IMR-90 (cell line): ENCODE measurements at regions not wholly inside any gene's neighbourhood (a gene's known extent, or its start where the extent isn't known, plus 50 kb on each side); places are given as distances from the start of the nearest gene placed in this dataset.

ENCODE experiments used
- ATAC-seq: fragments of 200-7000 bp; cut with Tn5 transposase; 2 replicates; pipeline ENCODE4 v1.9.1; 2020; ENCODE audit warnings: low read depth, mild to moderate bottlenecking, moderate library complexity
- BruUV-seq: library from RNA; stranded (reverse); fragments of 400-500 nt; replicated peaks from 2 replicates; lab custom pipeline; 2021; lab: Mats Ljungman, UMichigan
- CTCF ChIA-PET: fragments of 300-600 bp; formaldehyde crosslinking; extraction: SDS; loops from one replicate; lab custom pipeline; 2021; ENCODE audit warnings: antibody characterized with exemption; lab: Yijun Ruan, JAX
- POLR2A ChIA-PET: fragments of 300-600 bp; sonication (Branson Sonifier 250); formaldehyde crosslinking; loops from one replicate; lab custom pipeline; 2022; ENCODE audit warnings: antibody characterized with exemption; ENCODE audit not compliant: unreplicated experiment; lab: Charles Lee
- DNase-seq: peaks from one replicate; pipeline ENCODE4 v3.0.0; 2013
- H2AFZ ChIP-seq: replicated peaks from 2 replicates; pipeline ENCODE3; 2013; ENCODE audit warnings: low read length, mild to moderate bottlenecking; ENCODE audit not compliant: poor library complexity
- H2AK5ac ChIP-seq: 2 replicates; pipeline ENCODE4 v1.6.1; 2013; ENCODE audit warnings: low read depth, low read length, inconsistent platforms
- H2AK9ac ChIP-seq: replicated peaks from 2 replicates; pipeline ENCODE3; 2013; ENCODE audit warnings: mild to moderate bottlenecking, low read depth, low read length, moderate library complexity; ENCODE audit not compliant: poor library complexity
- H2BK120ac ChIP-seq: 2 replicates; pipeline ENCODE4 v1.6.1; 2013; ENCODE audit warnings: low read depth, low read length, inconsistent platforms
- H2BK15ac ChIP-seq: 3 replicates; pipeline ENCODE4 v1.6.1; 2013; ENCODE audit warnings: low read depth, low read length, inconsistent platforms
- H2BK20ac ChIP-seq: 2 replicates; pipeline ENCODE4 v1.6.1; 2013; ENCODE audit warnings: low read depth, mild to moderate bottlenecking, inconsistent platforms, low read length, moderate library complexity
- H2BK5ac ChIP-seq: 2 replicates; pipeline ENCODE4 v1.6.1; 2013; ENCODE audit warnings: mild to moderate bottlenecking, low read depth, low read length, inconsistent platforms; ENCODE audit not compliant: poor library complexity, severe bottlenecking
- H3K14ac ChIP-seq: replicated peaks from 2 replicates; pipeline ENCODE4 v1.6.1; 2013; ENCODE audit warnings: low read depth, low read length, inconsistent platforms
- H3K18ac ChIP-seq: 2 replicates; pipeline ENCODE4 v1.6.1; 2013; ENCODE audit warnings: low read depth, low read length, control low read depth
- H3K23ac ChIP-seq: 2 replicates; pipeline ENCODE4 v1.6.1; 2013; ENCODE audit warnings: low read depth, low read length, inconsistent platforms
- H3K27ac ChIP-seq: 2 replicates; pipeline ENCODE4 v1.5.1; 2013; ENCODE audit warnings: mild to moderate bottlenecking, control low read depth, low read length; ENCODE audit not compliant: insufficient read depth
- H3K27me3 ChIP-seq: 2 replicates; pipeline ENCODE4 v1.6.1; 2013; ENCODE audit warnings: low read length; ENCODE audit not compliant: control insufficient read depth, insufficient read depth
- H3K36me3 ChIP-seq: 2 replicates; pipeline ENCODE4 v1.6.1; 2013; ENCODE audit warnings: low read length, mixed read lengths; ENCODE audit not compliant: control insufficient read depth, insufficient read depth
- H3K4ac ChIP-seq: 2 replicates; pipeline ENCODE4 v1.6.1; 2013; ENCODE audit warnings: low read depth, low read length, inconsistent platforms
- H3K4me1 ChIP-seq: 2 replicates; pipeline ENCODE4 v1.6.1; 2013; ENCODE audit warnings: low read length, mixed read lengths; ENCODE audit not compliant: control insufficient read depth, insufficient read depth
- H3K4me2 ChIP-seq: 2 replicates; pipeline ENCODE4 v1.6.1; 2013; ENCODE audit warnings: low read depth, mild to moderate bottlenecking, control low read depth, low read length, moderate library complexity
- H3K4me3 ChIP-seq: 2 replicates; pipeline ENCODE4 v1.5.1; 2013; ENCODE audit warnings: low read depth, mild to moderate bottlenecking, control low read depth, low read length, moderate library complexity; ENCODE audit not compliant: insufficient read depth
- H3K56ac ChIP-seq: 2 replicates; pipeline ENCODE4 v1.6.1; 2013; ENCODE audit warnings: low read length, inconsistent platforms; ENCODE audit not compliant: insufficient read depth; ENCODE audit errors: extremely low read depth
- H3K79me1 ChIP-seq, 2 experiments: 2 replicates each; pipeline ENCODE4 v1.6.1; 2013; ENCODE audit warnings: low read length in 2 of 2, inconsistent platforms in 1 of 2, low read depth in 1 of 2
- H3K9ac ChIP-seq: 2 replicates; pipeline ENCODE4 v1.6.1; 2013; ENCODE audit warnings: low read depth, low read length, control low read depth
- H3K9me1 ChIP-seq: 2 replicates; pipeline ENCODE4 v1.6.1; 2013; ENCODE audit warnings: low read length, inconsistent platforms; ENCODE audit not compliant: insufficient read depth
- H3K9me3 ChIP-seq: 2 replicates; pipeline ENCODE4 v1.6.1; 2013; ENCODE audit warnings: low read length; ENCODE audit not compliant: control insufficient read depth, insufficient read depth
- H4K20me1 ChIP-seq: 2 replicates; pipeline ENCODE4 v1.6.1; 2013; ENCODE audit warnings: low read length, inconsistent platforms; ENCODE audit not compliant: insufficient read depth
- H4K5ac ChIP-seq: 2 replicates; pipeline ENCODE4 v1.6.1; 2013; ENCODE audit warnings: mild to moderate bottlenecking, low read depth, low read length, control low read depth
- H4K8ac ChIP-seq, 2 experiments: 2 replicates each; pipeline ENCODE4 v1.6.1; 2013; ENCODE audit warnings: low read depth in 2 of 2, low read length in 2 of 2, control low read depth in 1 of 2, inconsistent platforms in 1 of 2
- H4K91ac ChIP-seq: 2 replicates; pipeline ENCODE4 v1.6.1; 2013; ENCODE audit warnings: low read depth, low read length, inconsistent platforms; ENCODE audit not compliant: insufficient read depth
- BHLHE40 ChIP-seq: fragments of 150-350 bp; IDR thresholded peaks from 2 replicates; pipeline ENCODE4 v1.6.1; 2016; ENCODE audit warnings: mild to moderate bottlenecking, low read depth, low read length
- CHD1 ChIP-seq: IDR thresholded peaks from 2 replicates; pipeline ENCODE4 v1.6.1; 2012; ENCODE audit warnings: low read depth, low read length, improper control_type of control experiment
- CTCF ChIP-seq: conservative IDR thresholded peaks from 2 replicates; pipeline ENCODE4 v1.5.1; 2012; ENCODE audit warnings: mild to moderate bottlenecking, low read depth, low read length, improper control_type of control experiment
- ELK1 ChIP-seq: fragments of 150-350 bp; IDR thresholded peaks from 2 replicates; pipeline ENCODE4 v1.6.1; 2016; ENCODE audit warnings: low read depth, mild to moderate bottlenecking, low read length, moderate library complexity, borderline replicate concordance
- FOS ChIP-seq: fragments of 150-350 bp; IDR thresholded peaks from 2 replicates; pipeline ENCODE4 v1.6.1; 2016; ENCODE audit warnings: low read depth, low read length
- MAFK ChIP-seq: IDR thresholded peaks from 2 replicates; pipeline ENCODE4 v1.6.1; 2012; ENCODE audit warnings: low read depth, low read length, improper control_type of control experiment
- MAZ ChIP-seq: IDR thresholded peaks from 2 replicates; pipeline ENCODE4 v1.6.1; 2012; ENCODE audit warnings: low read depth, mild to moderate bottlenecking, low read length, improper control_type of control experiment, moderate library complexity, borderline replicate concordance
- MXI1 ChIP-seq: IDR thresholded peaks from 2 replicates; pipeline ENCODE4 v1.6.1; 2012; ENCODE audit warnings: low read depth, mild to moderate bottlenecking, low read length, moderate library complexity, borderline replicate concordance
- NFE2L2 ChIP-seq: fragments of 150-350 bp; IDR thresholded peaks from 2 replicates; pipeline ENCODE4 v1.6.1; 2016; ENCODE audit warnings: low read depth, mild to moderate bottlenecking, low read length
- POLR2A ChIP-seq: IDR thresholded peaks from 2 replicates; pipeline ENCODE4 v1.6.1; 2012; ENCODE audit warnings: mild to moderate bottlenecking, low read depth, low read length
- RAD21 ChIP-seq: IDR thresholded peaks from 2 replicates; pipeline ENCODE4 v1.6.1; 2012; ENCODE audit warnings: low read length, improper control_type of control experiment
- RCOR1 ChIP-seq: IDR thresholded peaks from 2 replicates; pipeline ENCODE4 v1.6.1; 2012; ENCODE audit warnings: mild to moderate bottlenecking, low read length, improper control_type of control experiment; ENCODE audit not compliant: insufficient replicate concordance
- RFX5 ChIP-seq: IDR thresholded peaks from 2 replicates; pipeline ENCODE4 v1.8.0; 2012; ENCODE audit warnings: low read depth, mild to moderate bottlenecking, low read length, moderate library complexity
- SMC3 ChIP-seq: fragments of 150-350 bp; IDR thresholded peaks from 2 replicates; pipeline ENCODE4 v1.6.1; 2016; ENCODE audit warnings: low read depth, mild to moderate bottlenecking, antibody characterized with exemption, low read length, moderate library complexity
- USF2 ChIP-seq: fragments of 150-350 bp; IDR thresholded peaks from 2 replicates; pipeline ENCODE4 v1.6.1; 2017; ENCODE audit warnings: mild to moderate bottlenecking, antibody characterized with exemption, low read length, low read depth
- WGBS, 2 experiments: methylation state at CpG; one replicate each; pipeline versions ENCODE4 v1.1.5 to v1.1.7; 2013; ENCODE audit warnings: missing lambda C conversion rate in 2 of 2; ENCODE audit not compliant: insufficient read length in 1 of 2; ENCODE audit errors: extremely low coverage in 2 of 2; 5-methylcytosine and 5-hydroxymethylcytosine counted together
- dilution Hi-C: fragments of 300-500 bp; cut with HindIII; formaldehyde crosslinking; loops from one replicate; pipeline ENCODE4 v1.14.3; 2018; ENCODE audit warnings: low sequenced_read_pairs; ENCODE audit not compliant: unreplicated experiment
- in situ Hi-C: fragments of 300-500 bp; cut with MboI; formaldehyde crosslinking; loops from 3 replicates; pipeline ENCODE4 v1.14.3; 2019; ENCODE audit warnings: low sequenced_read_pairs, inconsistent platforms, mixed read lengths
- intact Hi-C: fragments of 100-400 bp; cut with micrococcal nuclease; formaldehyde crosslinking; loops from 2 replicates; pipeline ENCODE4 v1.10.0; 2022

- no peak overlapping the region for H2BK15ac ChIP-seq
- H4K5ac ChIP-seq = no peak overlapping the region
- intact Hi-C loops = no loop called here
- no peaks in the 10 kb centered on the region for H3K4me1 ChIP-seq
- DNase-seq (no peak), ATAC-seq (no peak)
- no peak overlapping the region for H2BK20ac ChIP-seq
- no peak overlapping the region for H2AFZ ChIP-seq
- ChIA-PET CTCF (no interaction called here), POLR2A (no interaction called here)
- no peak overlapping the region for H3K4me2 ChIP-seq
- no peak overlapping the region for H3K4ac ChIP-seq
- in situ Hi-C loops = no loop called here
- WGBS, 2 experiments = no CpG with 5 or more reads among the region's 3 CpGs
- no TSS peak for BruUV-seq
- H3K79me1 ChIP-seq = no peaks in the 10 kb centered on the region
- no peak overlapping the region for H2AK5ac ChIP-seq
- dilution Hi-C loops = no loop called here
- no peak overlapping the region for H3K4me3 ChIP-seq
- no peaks in the 10 kb centered on the region for H3K27me3 ChIP-seq
- H3K36me3 ChIP-seq = no peaks in the 10 kb centered on the region
- H2BK5ac ChIP-seq = no peak overlapping the region
- no peak overlapping the region for H4K91ac ChIP-seq
- H2BK120ac ChIP-seq = no peak overlapping the region
- peaks cover 6% of the 10 kb centered on the region for H3K9me3 ChIP-seq
- no peak overlapping the region for H3K14ac ChIP-seq
- H3K23ac ChIP-seq = no peak overlapping the region
- no peaks in the 10 kb centered on the region for H4K20me1 ChIP-seq
- H4K8ac ChIP-seq = no peak overlapping the region
- no peak overlapping the region for H2AK9ac ChIP-seq
- H3K9me1 ChIP-seq = no peaks in the 10 kb centered on the region
- no peak for TF ChIP-seq MAZ
- TF ChIP-seq MAFK = no peak
- no peak for TF ChIP-seq RFX5
- no peak for TF ChIP-seq BHLHE40
- TF ChIP-seq MXI1 = no peak
- no peak for TF ChIP-seq POLR2A
- no peak for TF ChIP-seq CTCF
- no peak for TF ChIP-seq NFE2L2
- no peak for TF ChIP-seq SMC3
- no peak for TF ChIP-seq CHD1
- TF ChIP-seq RAD21 = no peak
- TF ChIP-seq RCOR1 = no peak
- no peak for TF ChIP-seq FOS
- no peak for TF ChIP-seq USF2
- TF ChIP-seq ELK1 = no peak
- H3K56ac ChIP-seq = no peak overlapping the region
- no peak overlapping the region for H3K27ac ChIP-seq
- H3K9ac ChIP-seq = no peak overlapping the region
- H3K18ac ChIP-seq = no peak overlapping the region
Observed at GRCh38 chr16:8452941-8453340, 137.4 kb downstream of the TMEM114 start.
